Keratinocyte (primary cell): ENCODE measurements at regions not wholly inside any gene's neighbourhood (a gene's known extent, or its start where the extent isn't known, plus 50 kb on each side); places are given as distances from the start of the nearest gene placed in this dataset.

Experiments
- EZH2 ChIP-seq: IDR thresholded peaks from one replicate; pipeline ENCODE4 v1.6.1; 2012; ENCODE audit warnings: inconsistent platforms, mild to moderate bottlenecking, low read length, moderate library complexity
- TF ChIP-seq, protein P1 (sequence below), 3 experiments: IDR thresholded peaks in 1 of 3; conservative IDR thresholded peaks in 1 of 3; optimal IDR thresholded peaks in 1 of 3; 2 replicates in 2 of 3; 3 replicates in 1 of 3; pipeline versions ENCODE3 to v1.5.1; 2011; ENCODE audit warnings: low read length in 3 of 3, mild to moderate bottlenecking in 3 of 3, moderate library complexity in 2 of 3, control low read depth in 1 of 3, inconsistent platforms in 1 of 3; ENCODE audit not compliant: insufficient read depth in 2 of 3; ENCODE audit errors: extremely low read depth in 1 of 3

GRCh38 chr16:65876056-65876408 lies 490.5 kb upstream of the CDH5 start:
- TF ChIP-seq EZH2: no peak
- TF ChIP-seq, protein P1, sequence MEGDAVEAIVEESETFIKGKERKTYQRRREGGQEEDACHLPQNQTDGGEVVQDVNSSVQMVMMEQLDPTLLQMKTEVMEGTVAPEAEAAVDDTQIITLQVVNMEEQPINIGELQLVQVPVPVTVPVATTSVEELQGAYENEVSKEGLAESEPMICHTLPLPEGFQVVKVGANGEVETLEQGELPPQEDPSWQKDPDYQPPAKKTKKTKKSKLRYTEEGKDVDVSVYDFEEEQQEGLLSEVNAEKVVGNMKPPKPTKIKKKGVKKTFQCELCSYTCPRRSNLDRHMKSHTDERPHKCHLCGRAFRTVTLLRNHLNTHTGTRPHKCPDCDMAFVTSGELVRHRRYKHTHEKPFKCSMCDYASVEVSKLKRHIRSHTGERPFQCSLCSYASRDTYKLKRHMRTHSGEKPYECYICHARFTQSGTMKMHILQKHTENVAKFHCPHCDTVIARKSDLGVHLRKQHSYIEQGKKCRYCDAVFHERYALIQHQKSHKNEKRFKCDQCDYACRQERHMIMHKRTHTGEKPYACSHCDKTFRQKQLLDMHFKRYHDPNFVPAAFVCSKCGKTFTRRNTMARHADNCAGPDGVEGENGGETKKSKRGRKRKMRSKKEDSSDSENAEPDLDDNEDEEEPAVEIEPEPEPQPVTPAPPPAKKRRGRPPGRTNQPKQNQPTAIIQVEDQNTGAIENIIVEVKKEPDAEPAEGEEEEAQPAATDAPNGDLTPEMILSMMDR (optimal IDR thresholded peaks at IDR 0.05 in 1 of 3, IDR thresholded peaks at IDR 0.05 in 1 of 3, conservative IDR thresholded peaks at IDR 0.05 in 1 of 3; ENCODE audit: extremely low read depth in 1 of 3, insufficient read depth in 2 of 3, low read length in 3 of 3): no peak
